BJ (cell line): ENCODE measurements at regions not wholly inside any gene's neighbourhood (a gene's known extent, or its start where the extent isn't known, plus 50 kb on each side); places are given as distances from the start of the nearest gene placed in this dataset.

Source experiments
- CTCF ChIA-PET: fragments of 350-600 bp; formaldehyde crosslinking; extraction: SDS; loops from one replicate; lab custom pipeline; 2021; ENCODE audit warnings: antibody characterized with exemption, inconsistent platforms; lab: Yijun Ruan, JAX
- POLR2A ChIA-PET: fragments of 300-600 bp; sonication (Branson Sonifier 250); formaldehyde crosslinking; extraction: SDS; loops from one replicate; lab custom pipeline; 2021; ENCODE audit warnings: antibody characterized with exemption; lab: Charles Lee
- DNase-seq: peaks from one replicate; pipeline ENCODE4 v3.0.0-alpha.2; 2011; ENCODE audit warnings: low read depth
- H3K27me3 ChIP-seq: 2 replicates; pipeline ENCODE4 v1.6.0; 2011; ENCODE audit warnings: low read length; ENCODE audit not compliant: control insufficient read depth, insufficient read depth
- H3K36me3 ChIP-seq: 2 replicates; pipeline ENCODE4 v1.5.1; 2011; ENCODE audit warnings: low read length; ENCODE audit not compliant: control insufficient read depth, insufficient read depth
- H3K4me3 ChIP-seq: 2 replicates; pipeline ENCODE4 v1.5.1; 2011; ENCODE audit warnings: low read depth, mild to moderate bottlenecking, control low read depth, low read length
- CTCF ChIP-seq: IDR thresholded peaks from 2 replicates; pipeline ENCODE4 v1.5.1; 2011; ENCODE audit warnings: low read depth, mild to moderate bottlenecking, control low read depth, inconsistent platforms, low read length, moderate library complexity; ENCODE audit not compliant: insufficient read depth

GRCh38 chr15:29405564-29405963, 135.9 kb upstream of the NSMCE3 start:
- no peak overlapping the region for H3K4me3 ChIP-seq
- DNase-seq = no peak
- no peaks in the 10 kb centered on the region for H3K27me3 ChIP-seq
- no peaks in the 10 kb centered on the region for H3K36me3 ChIP-seq
- ChIA-PET POLR2A (no interaction called here), CTCF (no interaction called here)
- no peak for TF ChIP-seq CTCF

- TF ChIP-seq CTCF = no peak
- DNase-seq = no peak
- H3K27me3 ChIP-seq = no peaks in the 10 kb centered on the region
- ChIA-PET CTCF (no interaction called here), POLR2A (no interaction called here)
- H3K4me3 ChIP-seq = no peak overlapping the region
- H3K36me3 ChIP-seq = no peaks in the 10 kb centered on the region
These were observed 134.2 kb upstream of the NSMCE3 start for GRCh38 chr15:29403772-29404171.

- ChIA-PET POLR2A (no interaction called here), CTCF (no interaction called here)
- no peak for TF ChIP-seq CTCF
These were observed 132.0 kb upstream of the NSMCE3 start for GRCh38 chr15:29401644-29402043.

GRCh38 chr15:29400701-29401100, 131.1 kb upstream of the NSMCE3 start:
- POLR2A ChIA-PET = no interaction called here
- H3K27me3 ChIP-seq = no peaks in the 10 kb centered on the region
- no peak overlapping the region for H3K4me3 ChIP-seq
- CTCF ChIA-PET = no interaction called here
- DNase-seq = no peak
- H3K36me3 ChIP-seq = no peaks in the 10 kb centered on the region
- TF ChIP-seq CTCF = no peak

More at GRCh38 chr15:29401644-29402043, 132.0 kb upstream of the NSMCE3 start:
- H3K27me3 ChIP-seq = no peaks in the 10 kb centered on the region
- no peak for DNase-seq
- H3K36me3 ChIP-seq = no peaks in the 10 kb centered on the region
- no peak overlapping the region for H3K4me3 ChIP-seq

DNA sequence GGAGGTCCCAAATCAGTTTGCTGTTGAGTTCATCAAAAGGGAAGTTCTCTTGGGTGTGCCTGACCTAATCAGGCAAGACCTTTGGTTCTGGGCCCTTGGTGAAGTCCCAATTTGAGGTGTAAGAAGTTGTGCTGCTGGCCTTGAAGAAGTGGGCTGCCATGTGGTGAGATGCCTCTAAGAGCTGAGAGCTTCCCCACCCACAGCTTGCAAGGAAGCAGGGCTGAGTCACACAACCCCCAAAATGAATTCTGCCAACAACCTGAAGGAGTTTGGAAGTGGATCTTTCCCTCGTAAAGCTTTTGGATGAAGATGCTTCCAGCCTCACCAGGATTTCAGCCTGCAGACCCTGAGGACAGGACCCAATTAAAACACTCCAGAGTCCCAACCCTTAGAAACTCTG, 129.3 kb upstream of the NSMCE3 start:
- Histone ChIP-seq H3K27me3 (no peaks in the 10 kb centered on the region), H3K4me3 (no peak overlapping the region), H3K36me3 (no peaks in the 10 kb centered on the region)
- no peak for DNase-seq
- CTCF ChIA-PET = no interaction called here
- no peak for TF ChIP-seq CTCF
- POLR2A ChIA-PET = no interaction called here
